Adrenal gland (tissue), 5 donors: ENCODE measurements at regions not wholly inside any gene's neighbourhood (a gene's known extent, or its start where the extent isn't known, plus 50 kb on each side); places are given as distances from the start of the nearest gene placed in this dataset.

Experiments used
- CTCF ChIP-seq, 6 experiments: fragments of 450-650 bp in 4 of 6; fragments of 200-600 bp in 2 of 6; sonication (generic) in 1 of 6; IDR thresholded peaks; 1 replicate in 5 of 6; 2 replicates in 1 of 6; pipeline versions ENCODE4 v1.5.1 to v1.8.0; 2016 to 2021; ENCODE audit warnings: antibody characterized with exemption in 6 of 6, mild to moderate bottlenecking in 2 of 6, moderate library complexity in 1 of 6
- POLR2A ChIP-seq, 2 donors: fragments of 450-650 bp; IDR thresholded peaks; one replicate each; pipeline ENCODE4 v1.6.1; 2017; ENCODE audit warnings: antibody characterized with exemption in 2 of 2, mild to moderate bottlenecking in 2 of 2, moderate library complexity in 1 of 2
- donor health status: DM: no; HTN: no; CAD: no.

- TF ChIP-seq CTCF (IDR thresholded peaks at IDR 0.05) (no peak), POLR2A (IDR thresholded peaks at IDR 0.05) (no peak)
Measured at GRCh38 chr16:26666486-26666885, 400.2 kb upstream of the C16orf82 start.
